ENCODE measurements at regions not wholly inside any gene's neighbourhood (a gene's known extent, or its start where the extent isn't known, plus 50 kb on each side); places are given as distances from the start of the nearest gene placed in this dataset.

DNA sequence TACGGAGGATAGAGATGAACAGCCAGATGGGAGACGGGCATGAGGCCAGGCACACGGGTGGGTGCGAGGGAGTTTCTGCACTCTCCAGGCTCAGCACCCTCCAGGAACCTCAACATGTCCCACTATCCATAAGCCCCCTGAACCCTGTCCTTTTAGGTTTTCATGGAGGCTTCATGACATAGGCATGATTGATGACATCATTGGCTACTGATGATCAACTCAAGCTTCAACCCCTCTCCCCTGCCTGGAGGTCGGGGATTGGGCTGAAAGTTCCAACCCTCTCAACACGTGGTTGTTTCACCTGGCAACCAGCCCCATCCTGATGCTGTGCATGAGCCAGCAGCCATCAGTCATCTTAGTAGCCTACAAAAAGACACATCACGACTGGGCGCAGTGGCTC, 360.7 kb upstream of the AUTS2 start:
- H2AFZ ChIP-seq = no peak overlapping the region
- Mint-ChIP-seq H3K27ac (no peak overlapping the region), H3K4me3 (no peak overlapping the region), H3K9me3 (peaks cover 92% of the 10 kb centered on the region), H3K36me3 (ENCODE audit: low read depth) (peaks cover 20% of the 10 kb centered on the region; the same call in 2 of the 3 replicates), H3K27me3 (ENCODE audit: insufficient read depth, low read depth, poor library complexity) (peaks cover 40% of the 10 kb centered on the region), H3K4me1 (peaks cover 5% of the 10 kb centered on the region; the same call in 2 of the 3 replicates)
- no peaks in the 10 kb centered on the region for H3K79me2 ChIP-seq (replicated peaks; ENCODE audit: insufficient read depth)
- ATAC-seq (no peak), DNase-seq (ENCODE audit: low spot score) (no peak)
- TF ChIP-seq EZH2 (IDR thresholded peaks at IDR 0.05; ENCODE audit: low read depth, unreplicated experiment) = no peak
- no peak for TF ChIP-seq CREB1 (CRISPR knock-in tag; IDR thresholded peaks at IDR 0.05; ENCODE audit: low read depth)
- no peak for TF ChIP-seq EZH2phosphoT487 (IDR thresholded peaks at IDR 0.05; ENCODE audit: unreplicated experiment)
- no peak for TF ChIP-seq STAT1 (IDR thresholded peaks at IDR 0.05; ENCODE audit: unreplicated experiment)
- TF ChIP-seq, protein P1, sequence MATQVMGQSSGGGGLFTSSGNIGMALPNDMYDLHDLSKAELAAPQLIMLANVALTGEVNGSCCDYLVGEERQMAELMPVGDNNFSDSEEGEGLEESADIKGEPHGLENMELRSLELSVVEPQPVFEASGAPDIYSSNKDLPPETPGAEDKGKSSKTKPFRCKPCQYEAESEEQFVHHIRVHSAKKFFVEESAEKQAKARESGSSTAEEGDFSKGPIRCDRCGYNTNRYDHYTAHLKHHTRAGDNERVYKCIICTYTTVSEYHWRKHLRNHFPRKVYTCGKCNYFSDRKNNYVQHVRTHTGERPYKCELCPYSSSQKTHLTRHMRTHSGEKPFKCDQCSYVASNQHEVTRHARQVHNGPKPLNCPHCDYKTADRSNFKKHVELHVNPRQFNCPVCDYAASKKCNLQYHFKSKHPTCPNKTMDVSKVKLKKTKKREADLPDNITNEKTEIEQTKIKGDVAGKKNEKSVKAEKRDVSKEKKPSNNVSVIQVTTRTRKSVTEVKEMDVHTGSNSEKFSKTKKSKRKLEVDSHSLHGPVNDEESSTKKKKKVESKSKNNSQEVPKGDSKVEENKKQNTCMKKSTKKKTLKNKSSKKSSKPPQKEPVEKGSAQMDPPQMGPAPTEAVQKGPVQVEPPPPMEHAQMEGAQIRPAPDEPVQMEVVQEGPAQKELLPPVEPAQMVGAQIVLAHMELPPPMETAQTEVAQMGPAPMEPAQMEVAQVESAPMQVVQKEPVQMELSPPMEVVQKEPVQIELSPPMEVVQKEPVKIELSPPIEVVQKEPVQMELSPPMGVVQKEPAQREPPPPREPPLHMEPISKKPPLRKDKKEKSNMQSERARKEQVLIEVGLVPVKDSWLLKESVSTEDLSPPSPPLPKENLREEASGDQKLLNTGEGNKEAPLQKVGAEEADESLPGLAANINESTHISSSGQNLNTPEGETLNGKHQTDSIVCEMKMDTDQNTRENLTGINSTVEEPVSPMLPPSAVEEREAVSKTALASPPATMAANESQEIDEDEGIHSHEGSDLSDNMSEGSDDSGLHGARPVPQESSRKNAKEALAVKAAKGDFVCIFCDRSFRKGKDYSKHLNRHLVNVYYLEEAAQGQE (IDR thresholded peaks at IDR 0.05; ENCODE audit: unreplicated experiment) = no peak
- no peak for TF ChIP-seq ZNF331 (CRISPR knock-in tag; IDR thresholded peaks at IDR 0.05; ENCODE audit: low read depth)
- no peak for TF ChIP-seq JUNB (IDR thresholded peaks at IDR 0.05; ENCODE audit: unreplicated experiment)
- TF ChIP-seq, protein P2, sequence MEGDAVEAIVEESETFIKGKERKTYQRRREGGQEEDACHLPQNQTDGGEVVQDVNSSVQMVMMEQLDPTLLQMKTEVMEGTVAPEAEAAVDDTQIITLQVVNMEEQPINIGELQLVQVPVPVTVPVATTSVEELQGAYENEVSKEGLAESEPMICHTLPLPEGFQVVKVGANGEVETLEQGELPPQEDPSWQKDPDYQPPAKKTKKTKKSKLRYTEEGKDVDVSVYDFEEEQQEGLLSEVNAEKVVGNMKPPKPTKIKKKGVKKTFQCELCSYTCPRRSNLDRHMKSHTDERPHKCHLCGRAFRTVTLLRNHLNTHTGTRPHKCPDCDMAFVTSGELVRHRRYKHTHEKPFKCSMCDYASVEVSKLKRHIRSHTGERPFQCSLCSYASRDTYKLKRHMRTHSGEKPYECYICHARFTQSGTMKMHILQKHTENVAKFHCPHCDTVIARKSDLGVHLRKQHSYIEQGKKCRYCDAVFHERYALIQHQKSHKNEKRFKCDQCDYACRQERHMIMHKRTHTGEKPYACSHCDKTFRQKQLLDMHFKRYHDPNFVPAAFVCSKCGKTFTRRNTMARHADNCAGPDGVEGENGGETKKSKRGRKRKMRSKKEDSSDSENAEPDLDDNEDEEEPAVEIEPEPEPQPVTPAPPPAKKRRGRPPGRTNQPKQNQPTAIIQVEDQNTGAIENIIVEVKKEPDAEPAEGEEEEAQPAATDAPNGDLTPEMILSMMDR (conservative IDR thresholded peaks at IDR 0.05; ENCODE audit: low read depth in 2 of 2) = no peak
- TF ChIP-seq, protein P3, sequence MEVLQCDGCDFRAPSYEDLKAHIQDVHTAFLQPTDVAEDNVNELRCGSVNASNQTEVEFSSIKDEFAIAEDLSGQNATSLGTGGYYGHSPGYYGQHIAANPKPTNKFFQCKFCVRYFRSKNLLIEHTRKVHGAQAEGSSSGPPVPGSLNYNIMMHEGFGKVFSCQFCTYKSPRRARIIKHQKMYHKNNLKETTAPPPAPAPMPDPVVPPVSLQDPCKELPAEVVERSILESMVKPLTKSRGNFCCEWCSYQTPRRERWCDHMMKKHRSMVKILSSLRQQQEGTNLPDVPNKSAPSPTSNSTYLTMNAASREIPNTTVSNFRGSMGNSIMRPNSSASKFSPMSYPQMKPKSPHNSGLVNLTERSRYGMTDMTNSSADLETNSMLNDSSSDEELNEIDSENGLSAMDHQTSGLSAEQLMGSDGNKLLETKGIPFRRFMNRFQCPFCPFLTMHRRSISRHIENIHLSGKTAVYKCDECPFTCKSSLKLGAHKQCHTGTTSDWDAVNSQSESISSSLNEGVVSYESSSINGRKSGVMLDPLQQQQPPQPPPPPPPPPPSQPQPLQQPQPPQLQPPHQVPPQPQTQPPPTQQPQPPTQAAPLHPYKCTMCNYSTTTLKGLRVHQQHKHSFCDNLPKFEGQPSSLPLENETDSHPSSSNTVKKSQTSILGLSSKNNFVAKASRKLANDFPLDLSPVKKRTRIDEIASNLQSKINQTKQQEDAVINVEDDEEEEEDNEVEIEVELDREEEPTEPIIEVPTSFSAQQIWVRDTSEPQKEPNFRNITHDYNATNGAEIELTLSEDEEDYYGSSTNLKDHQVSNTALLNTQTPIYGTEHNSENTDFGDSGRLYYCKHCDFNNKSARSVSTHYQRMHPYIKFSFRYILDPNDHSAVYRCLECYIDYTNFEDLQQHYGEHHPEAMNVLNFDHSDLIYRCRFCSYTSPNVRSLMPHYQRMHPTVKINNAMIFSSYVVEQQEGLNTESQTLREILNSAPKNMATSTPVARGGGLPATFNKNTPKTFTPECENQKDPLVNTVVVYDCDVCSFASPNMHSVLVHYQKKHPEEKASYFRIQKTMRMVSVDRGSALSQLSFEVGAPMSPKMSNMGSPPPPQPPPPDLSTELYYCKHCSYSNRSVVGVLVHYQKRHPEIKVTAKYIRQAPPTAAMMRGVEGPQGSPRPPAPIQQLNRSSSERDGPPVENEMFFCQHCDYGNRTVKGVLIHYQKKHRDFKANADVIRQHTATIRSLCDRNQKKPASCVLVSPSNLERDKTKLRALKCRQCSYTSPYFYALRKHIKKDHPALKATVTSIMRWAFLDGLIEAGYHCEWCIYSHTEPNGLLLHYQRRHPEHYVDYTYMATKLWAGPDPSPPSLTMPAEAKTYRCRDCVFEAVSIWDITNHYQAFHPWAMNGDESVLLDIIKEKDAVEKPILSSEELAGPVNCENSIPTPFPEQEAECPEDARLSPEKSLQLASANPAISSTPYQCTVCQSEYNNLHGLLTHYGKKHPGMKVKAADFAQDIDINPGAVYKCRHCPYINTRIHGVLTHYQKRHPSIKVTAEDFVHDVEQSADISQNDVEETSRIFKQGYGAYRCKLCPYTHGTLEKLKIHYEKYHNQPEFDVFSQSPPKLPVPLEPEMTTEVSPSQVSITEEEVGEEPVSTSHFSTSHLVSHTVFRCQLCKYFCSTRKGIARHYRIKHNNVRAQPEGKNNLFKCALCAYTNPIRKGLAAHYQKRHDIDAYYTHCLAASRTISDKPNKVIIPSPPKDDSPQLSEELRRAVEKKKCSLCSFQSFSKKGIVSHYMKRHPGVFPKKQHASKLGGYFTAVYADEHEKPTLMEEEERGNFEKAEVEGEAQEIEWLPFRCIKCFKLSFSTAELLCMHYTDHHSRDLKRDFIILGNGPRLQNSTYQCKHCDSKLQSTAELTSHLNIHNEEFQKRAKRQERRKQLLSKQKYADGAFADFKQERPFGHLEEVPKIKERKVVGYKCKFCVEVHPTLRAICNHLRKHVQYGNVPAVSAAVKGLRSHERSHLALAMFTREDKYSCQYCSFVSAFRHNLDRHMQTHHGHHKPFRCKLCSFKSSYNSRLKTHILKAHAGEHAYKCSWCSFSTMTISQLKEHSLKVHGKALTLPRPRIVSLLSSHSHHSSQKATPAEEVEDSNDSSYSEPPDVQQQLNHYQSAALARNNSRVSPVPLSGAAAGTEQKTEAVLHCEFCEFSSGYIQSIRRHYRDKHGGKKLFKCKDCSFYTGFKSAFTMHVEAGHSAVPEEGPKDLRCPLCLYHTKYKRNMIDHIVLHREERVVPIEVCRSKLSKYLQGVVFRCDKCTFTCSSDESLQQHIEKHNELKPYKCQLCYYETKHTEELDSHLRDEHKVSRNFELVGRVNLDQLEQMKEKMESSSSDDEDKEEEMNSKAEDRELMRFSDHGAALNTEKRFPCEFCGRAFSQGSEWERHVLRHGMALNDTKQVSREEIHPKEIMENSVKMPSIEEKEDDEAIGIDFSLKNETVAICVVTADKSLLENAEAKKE (CRISPR knock-in tag; IDR thresholded peaks at IDR 0.05) = no peak
- TF ChIP-seq NANOG (IDR thresholded peaks at IDR 0.05; ENCODE audit: borderline replicate concordance) = no peak
- TF ChIP-seq, protein P4, sequence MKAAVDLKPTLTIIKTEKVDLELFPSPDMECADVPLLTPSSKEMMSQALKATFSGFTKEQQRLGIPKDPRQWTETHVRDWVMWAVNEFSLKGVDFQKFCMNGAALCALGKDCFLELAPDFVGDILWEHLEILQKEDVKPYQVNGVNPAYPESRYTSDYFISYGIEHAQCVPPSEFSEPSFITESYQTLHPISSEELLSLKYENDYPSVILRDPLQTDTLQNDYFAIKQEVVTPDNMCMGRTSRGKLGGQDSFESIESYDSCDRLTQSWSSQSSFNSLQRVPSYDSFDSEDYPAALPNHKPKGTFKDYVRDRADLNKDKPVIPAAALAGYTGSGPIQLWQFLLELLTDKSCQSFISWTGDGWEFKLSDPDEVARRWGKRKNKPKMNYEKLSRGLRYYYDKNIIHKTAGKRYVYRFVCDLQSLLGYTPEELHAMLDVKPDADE (IDR thresholded peaks at IDR 0.05) = no peak
- peaks cover 84% of the 10 kb centered on the region for H3K27me3 ChIP-seq (ENCODE audit: insufficient read depth)
- no peak overlapping the region for H3K4me2 ChIP-seq
- no peak overlapping the region for H3K27ac ChIP-seq (ENCODE audit: low read depth)
- H3K4me3 ChIP-seq = no peak overlapping the region
- no peaks in the 10 kb centered on the region; the same call in 1 of the 2 replicates for H4K20me1 ChIP-seq (replicated peaks; ENCODE audit: insufficient read depth)
- peaks cover 11% of the 10 kb centered on the region; the same call in 1 of the 2 replicates for H3K4me1 ChIP-seq (ENCODE audit: insufficient read depth)
- H3K36me3 ChIP-seq (ENCODE audit: insufficient read depth) = no peaks in the 10 kb centered on the region
- no peaks in the 10 kb centered on the region for H3K9me2 ChIP-seq (ENCODE audit: insufficient read depth)
- no peaks in the 10 kb centered on the region for H3F3A ChIP-seq (replicated peaks; ENCODE audit: low read depth)
